RPMI7951 (cell line): ENCODE measurements at regions not wholly inside any gene's neighbourhood (a gene's known extent, or its start where the extent isn't known, plus 50 kb on each side); places are given as distances from the start of the nearest gene placed in this dataset.
A peak's percentile ranks its signal among the peaks of the same experiment; 100 is the strongest.

Experiments used
- DNase-seq: peaks from one replicate; pipeline ENCODE4 v3.0.0-alpha.2; 2012; ENCODE audit warnings: low read depth

GRCh38 chr10:36232935-36233334 lies 590.8 kb upstream of the FZD8 start:
- no peak for DNase-seq

GRCh38 chr10:36224431-36224985 lies 582.4 kb upstream of the FZD8 start:
- DNase-seq = peak; percentile 89

GRCh38 chr10:36221101-36221500 lies 579.0 kb upstream of the FZD8 start:
- DNase-seq = no peak

- DNase-seq = peak; percentile 26
Observed at GRCh38 chr10:36220151-36220550, 578.1 kb upstream of the FZD8 start.

GRCh38 chr10:36211856-36212255 lies 569.8 kb upstream of the FZD8 start:
- DNase-seq = no peak

GRCh38 chr10:36209480-36209879 lies 567.4 kb upstream of the FZD8 start:
- DNase-seq = peak; percentile 62

GRCh38 chr10:36202881-36203280 lies 560.8 kb upstream of the FZD8 start:
- no peak for DNase-seq

- no peak for DNase-seq
Observed at GRCh38 chr10:36200577-36200976, 558.5 kb upstream of the FZD8 start.

- DNase-seq = no peak
Observed at GRCh38 chr10:36198322-36198721, 556.2 kb upstream of the FZD8 start.

GRCh38 chr10:36195364-36195763 lies 553.3 kb upstream of the FZD8 start:
- DNase-seq = no peak

- no peak for DNase-seq
Observed at GRCh38 chr10:36194276-36194675, 552.2 kb upstream of the FZD8 start.

GRCh38 chr10:36191009-36191408 lies 548.9 kb upstream of the FZD8 start:
- no peak for DNase-seq

GRCh38 chr10:36188461-36188860 lies 546.4 kb upstream of the FZD8 start:
- DNase-seq = peak; percentile 42

- DNase-seq = peak; percentile 29
Observed at GRCh38 chr10:36188080-36188453, 546.0 kb upstream of the FZD8 start.

GRCh38 chr10:36187380-36188079 lies 545.4 kb upstream of the FZD8 start:
- DNase-seq = no peak

- no peak for DNase-seq
Observed at GRCh38 chr10:36185097-36185496, 543.0 kb upstream of the FZD8 start.

GRCh38 chr10:36183726-36184125 lies 541.6 kb upstream of the FZD8 start:
- peak; percentile 55 for DNase-seq

- no peak for DNase-seq
Observed at GRCh38 chr10:36183056-36183455, 541.0 kb upstream of the FZD8 start.

- no peak for DNase-seq
Observed at GRCh38 chr10:36182606-36183005, 540.5 kb upstream of the FZD8 start.

GRCh38 chr10:36182179-36182566 lies 540.1 kb upstream of the FZD8 start:
- peak; percentile 47 for DNase-seq

GRCh38 chr10:36181426-36182178 lies 539.5 kb upstream of the FZD8 start:
- no peak for DNase-seq

GRCh38 chr10:36178616-36179015 lies 536.5 kb upstream of the FZD8 start:
- peak; percentile 49 for DNase-seq

- no peak for DNase-seq
Observed at GRCh38 chr10:36177071-36177470, 535.0 kb upstream of the FZD8 start.
